MCF 10A (cell line): ENCODE measurements at regions not wholly inside any gene's neighbourhood (a gene's known extent, or its start where the extent isn't known, plus 50 kb on each side); places are given as distances from the start of the nearest gene placed in this dataset.

Source experiments
- BruUV-seq: library from RNA; stranded (reverse); fragments of 400-500 nt; replicated peaks from 2 replicates; lab custom pipeline; 2021; lab: Mats Ljungman, UMichigan
- CTCF ChIA-PET: fragments of 300-600 bp; sonication (Branson Sonifier 250); formaldehyde crosslinking; extraction: SDS; loops from one replicate; lab custom pipeline; 2021; ENCODE audit warnings: antibody characterized with exemption, inconsistent platforms; lab: Yijun Ruan, JAX
- POLR2A ChIA-PET: fragments of 300-600, 350-650 bp; sonication (Branson Sonifier 250); formaldehyde crosslinking; extraction: SDS; loops from one replicate; lab custom pipeline; 2020; ENCODE audit warnings: antibody characterized with exemption, inconsistent platforms; lab: Yijun Ruan, JAX
- DNase-seq: peaks from one replicate; pipeline ENCODE4 v3.0.0-alpha.2; 2018; ENCODE audit not compliant: unreplicated experiment
- H3K27ac Mint-ChIP-seq: one replicate; pipeline ENCODE4 v1.8.0; 2022; ENCODE audit warnings: mild to moderate bottlenecking, low read depth, mixed read lengths; ENCODE audit not compliant: unreplicated experiment
- H3K27me3 Mint-ChIP-seq: one replicate; pipeline ENCODE4 v1.8.0; 2022; ENCODE audit warnings: mixed read lengths; ENCODE audit not compliant: insufficient read depth, unreplicated experiment
- H3K36me3 Mint-ChIP-seq: one replicate; pipeline ENCODE4 v1.8.0; 2022; ENCODE audit warnings: mild to moderate bottlenecking, moderate library complexity, mixed read lengths; ENCODE audit not compliant: insufficient read depth, unreplicated experiment
- H3K4me1 Mint-ChIP-seq: one replicate; pipeline ENCODE4 v1.8.0; 2022; ENCODE audit warnings: mixed read lengths; ENCODE audit not compliant: insufficient read depth, unreplicated experiment
- H3K4me3 Mint-ChIP-seq: one replicate; pipeline ENCODE4 v1.8.0; 2022; ENCODE audit warnings: mild to moderate bottlenecking, moderate library complexity, mixed read lengths; ENCODE audit not compliant: unreplicated experiment
- H3K9me3 Mint-ChIP-seq: one replicate; pipeline ENCODE4 v1.8.0; 2022; ENCODE audit warnings: mixed read lengths; ENCODE audit not compliant: unreplicated experiment
- CTCF ChIP-seq: fragments of 200-600 bp; IDR thresholded peaks from one replicate; pipeline ENCODE4 v1.8.0; 2022; ENCODE audit warnings: antibody characterized with exemption, mild to moderate bottlenecking; ENCODE audit not compliant: unreplicated experiment
- intact Hi-C: fragments of 100-400 bp; cut with micrococcal nuclease; formaldehyde crosslinking; loops from 2 replicates; pipeline ENCODE4 v1.14.1; 2022

GRCh38 chr5:29983528-29984155 is 1209.8 kb upstream of the CDH6 start:
- Mint-ChIP-seq H3K4me3 (no peak overlapping the region), H3K9me3 (no peaks in the 10 kb centered on the region), H3K36me3 (peaks cover 6% of the 10 kb centered on the region), H3K27ac (no peak overlapping the region), H3K27me3 (no peaks in the 10 kb centered on the region), H3K4me1 (no peaks in the 10 kb centered on the region)
- no TSS peak for BruUV-seq
- POLR2A ChIA-PET = no interaction called here
- intact Hi-C loops = no loop called here
- DNase-seq = no peak
- TF ChIP-seq CTCF = no peak
- CTCF ChIA-PET = interaction anchor here (0.7 kb wide), 1 partner anchor 999 kb away, joined by 3 read pairs; no protein-coding TSS in a partner anchor

GRCh38 chr5:29982457-29982856 is 1211.0 kb upstream of the CDH6 start:
- POLR2A ChIA-PET = no interaction called here
- H3K4me3 Mint-ChIP-seq = no peak overlapping the region
- H3K9me3 Mint-ChIP-seq = no peaks in the 10 kb centered on the region
- no peak for DNase-seq
- H3K27me3 Mint-ChIP-seq = no peaks in the 10 kb centered on the region
- no peaks in the 10 kb centered on the region for H3K4me1 Mint-ChIP-seq
- H3K36me3 Mint-ChIP-seq = peaks cover 6% of the 10 kb centered on the region
- BruUV-seq = no TSS peak
- CTCF ChIA-PET = no interaction called here
- intact Hi-C loops = no loop called here
- TF ChIP-seq CTCF = no peak
- H3K27ac Mint-ChIP-seq = no peak overlapping the region

- no TSS peak for BruUV-seq
- intact Hi-C loops = no loop called here
- H3K27me3 Mint-ChIP-seq = no peaks in the 10 kb centered on the region
- POLR2A ChIA-PET = no interaction called here
- H3K9me3 Mint-ChIP-seq = no peaks in the 10 kb centered on the region
- no peak overlapping the region for H3K27ac Mint-ChIP-seq
- no peaks in the 10 kb centered on the region for H3K36me3 Mint-ChIP-seq
- DNase-seq = no peak
- CTCF ChIA-PET = no interaction called here
- no peaks in the 10 kb centered on the region for H3K4me1 Mint-ChIP-seq
- TF ChIP-seq CTCF = no peak
- H3K4me3 Mint-ChIP-seq = no peak overlapping the region
Observed at GRCh38 chr5:29972597-29972996, 1220.9 kb upstream of the CDH6 start.

GRCh38 chr5:29963956-29964355 is 1229.5 kb upstream of the CDH6 start:
- H3K27ac Mint-ChIP-seq = no peak overlapping the region

More at GRCh38 chr5:29963956-29964355, 1229.5 kb upstream of the CDH6 start:
- Mint-ChIP-seq H3K4me3 (no peak overlapping the region), H3K27me3 (no peaks in the 10 kb centered on the region), H3K9me3 (no peaks in the 10 kb centered on the region), H3K4me1 (no peaks in the 10 kb centered on the region), H3K36me3 (peaks cover 6% of the 10 kb centered on the region)
- CTCF ChIA-PET = interaction anchor here (0.6 to 0.7 kb wide), 3 partner anchors 12 to 691 kb away, joined by 4 to 7 read pairs (median 5); no protein-coding TSS in a partner anchor
- TF ChIP-seq CTCF = no peak
- BruUV-seq = no TSS peak
- intact Hi-C loops = no loop called here
- POLR2A ChIA-PET = no interaction called here
- peak; percentile 34 for DNase-seq
